Erythroblast (primary cell): ENCODE measurements at regions not wholly inside any gene's neighbourhood (a gene's known extent, or its start where the extent isn't known, plus 50 kb on each side); places are given as distances from the start of the nearest gene placed in this dataset.

Experiments
- DNase-seq, 2 experiments: peaks; one replicate each; lab custom pipeline; 2025; lab: John Stamatoyannopoulos, UW
- GATA1 ChIP-seq: IDR thresholded peaks from 2 replicates; pipeline ENCODE4 v1.6.1; 2011; ENCODE audit warnings: low read depth, mild to moderate bottlenecking, control low read depth, low read length, moderate library complexity
- POLR2A ChIP-seq: IDR thresholded peaks from 2 replicates; pipeline ENCODE4 v1.6.1; 2011; ENCODE audit warnings: mild to moderate bottlenecking, low read length

- TF ChIP-seq GATA1: no peak
- TF ChIP-seq POLR2A: no peak
- no peak for DNase-seq
These were observed 1543.5 kb upstream of the ACVR2A start for GRCh38 chr2:146301287-146301686.

- DNase-seq: no peak
- TF ChIP-seq POLR2A (no peak), GATA1 (no peak)
These were observed 1549.7 kb upstream of the ACVR2A start for GRCh38 chr2:146295080-146295670.

GRCh38 chr2:146287281-146287680, 1557.5 kb upstream of the ACVR2A start:
- TF ChIP-seq GATA1 (no peak), POLR2A (no peak)
- DNase-seq: no peak

GRCh38 chr2:146278881-146279280, 1565.9 kb upstream of the ACVR2A start:
- TF ChIP-seq GATA1: no peak
- TF ChIP-seq POLR2A: no peak
- no peak for DNase-seq

- no peak for DNase-seq
- TF ChIP-seq GATA1: no peak
- no peak for TF ChIP-seq POLR2A
These were observed 1573.5 kb upstream of the ACVR2A start for GRCh38 chr2:146271131-146271831.

- TF ChIP-seq GATA1: no peak
- TF ChIP-seq POLR2A: no peak
- no peak for DNase-seq
These were observed 1574.2 kb upstream of the ACVR2A start for GRCh38 chr2:146270618-146271017.

- no peak for DNase-seq
- no peak for TF ChIP-seq GATA1
- TF ChIP-seq POLR2A: no peak
These were observed 1577.7 kb upstream of the ACVR2A start for GRCh38 chr2:146267093-146267492.

GRCh38 chr2:146265656-146266055, 1579.2 kb upstream of the ACVR2A start:
- no peak for DNase-seq
- TF ChIP-seq POLR2A: no peak
- TF ChIP-seq GATA1: no peak

GRCh38 chr2:146262606-146263005, 1582.2 kb upstream of the ACVR2A start:
- no peak for TF ChIP-seq GATA1
- TF ChIP-seq POLR2A: no peak
- no peak for DNase-seq

- DNase-seq: no peak
- TF ChIP-seq POLR2A (no peak), GATA1 (no peak)
These were observed 1584.3 kb upstream of the ACVR2A start for GRCh38 chr2:146260551-146260950.

GRCh38 chr2:146259816-146260215, 1585.0 kb upstream of the ACVR2A start:
- DNase-seq: no peak
- TF ChIP-seq GATA1 (no peak), POLR2A (no peak)

- TF ChIP-seq POLR2A: no peak
- no peak for DNase-seq
These were observed 1586.8 kb upstream of the ACVR2A start for GRCh38 chr2:146258071-146258470.

- TF ChIP-seq POLR2A (no peak), GATA1 (no peak)
- DNase-seq: no peak
These were observed 1592.7 kb upstream of the ACVR2A start for GRCh38 chr2:146252119-146252518.

- TF ChIP-seq GATA1 (no peak), POLR2A (no peak)
- no peak for DNase-seq
These were observed 1593.5 kb upstream of the ACVR2A start for GRCh38 chr2:146251328-146251727.

- TF ChIP-seq POLR2A (no peak), GATA1 (no peak)
- DNase-seq: no peak
These were observed 1597.9 kb upstream of the ACVR2A start for GRCh38 chr2:146246736-146247523.
